Sigmoid colon (tissue), 4 donors: ENCODE measurements at regions not wholly inside any gene's neighbourhood (a gene's known extent, or its start where the extent isn't known, plus 50 kb on each side); places are given as distances from the start of the nearest gene placed in this dataset.

ENCODE experiments used
- EP300 ChIP-seq, 4 donors: sonication (generic); formaldehyde crosslinking; IDR thresholded peaks; one replicate each; pipeline ENCODE4 v1.6.1; 2017; ENCODE audit warnings: antibody characterized with exemption in 4 of 4
- TF ChIP-seq, protein P1 (sequence below), 4 experiments: fragments of 450-650 bp in 3 of 4; fragments of 200-600 bp in 1 of 4; IDR thresholded peaks; one replicate each; pipeline ENCODE4 v1.5.1; 2016 to 2019; ENCODE audit warnings: antibody characterized with exemption in 4 of 4, mild to moderate bottlenecking in 3 of 4, moderate library complexity in 2 of 4

GRCh38 chr10:114753126-114753525 is 68.5 kb upstream of the FHIP2A start:
- no peak for TF ChIP-seq EP300 (IDR thresholded peaks at IDR 0.05)
- TF ChIP-seq, protein P1, sequence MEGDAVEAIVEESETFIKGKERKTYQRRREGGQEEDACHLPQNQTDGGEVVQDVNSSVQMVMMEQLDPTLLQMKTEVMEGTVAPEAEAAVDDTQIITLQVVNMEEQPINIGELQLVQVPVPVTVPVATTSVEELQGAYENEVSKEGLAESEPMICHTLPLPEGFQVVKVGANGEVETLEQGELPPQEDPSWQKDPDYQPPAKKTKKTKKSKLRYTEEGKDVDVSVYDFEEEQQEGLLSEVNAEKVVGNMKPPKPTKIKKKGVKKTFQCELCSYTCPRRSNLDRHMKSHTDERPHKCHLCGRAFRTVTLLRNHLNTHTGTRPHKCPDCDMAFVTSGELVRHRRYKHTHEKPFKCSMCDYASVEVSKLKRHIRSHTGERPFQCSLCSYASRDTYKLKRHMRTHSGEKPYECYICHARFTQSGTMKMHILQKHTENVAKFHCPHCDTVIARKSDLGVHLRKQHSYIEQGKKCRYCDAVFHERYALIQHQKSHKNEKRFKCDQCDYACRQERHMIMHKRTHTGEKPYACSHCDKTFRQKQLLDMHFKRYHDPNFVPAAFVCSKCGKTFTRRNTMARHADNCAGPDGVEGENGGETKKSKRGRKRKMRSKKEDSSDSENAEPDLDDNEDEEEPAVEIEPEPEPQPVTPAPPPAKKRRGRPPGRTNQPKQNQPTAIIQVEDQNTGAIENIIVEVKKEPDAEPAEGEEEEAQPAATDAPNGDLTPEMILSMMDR (IDR thresholded peaks at IDR 0.05) = no peak
